Stimulated activated CD4-positive, alpha-beta T cell treated with anti-CD3 and anti-CD28 coated beads, Interleukin-12 subunit alpha, Interleukin-12 subunit beta, amount 100 ng/mL, for 4 hours (primary cell): ENCODE measurements at regions not wholly inside any gene's neighbourhood (a gene's known extent, or its start where the extent isn't known, plus 50 kb on each side); places are given as distances from the start of the nearest gene placed in this dataset.
"Not testable (repeated sequence)": the region's sequence is repeated elsewhere in the genome, so short reads cannot be mapped to it uniquely, and the experiment has no call there.

Experiments
- DNase-seq: peaks from one replicate; pipeline ENCODE4 v3.0.0-alpha.2; 2020

DNA sequence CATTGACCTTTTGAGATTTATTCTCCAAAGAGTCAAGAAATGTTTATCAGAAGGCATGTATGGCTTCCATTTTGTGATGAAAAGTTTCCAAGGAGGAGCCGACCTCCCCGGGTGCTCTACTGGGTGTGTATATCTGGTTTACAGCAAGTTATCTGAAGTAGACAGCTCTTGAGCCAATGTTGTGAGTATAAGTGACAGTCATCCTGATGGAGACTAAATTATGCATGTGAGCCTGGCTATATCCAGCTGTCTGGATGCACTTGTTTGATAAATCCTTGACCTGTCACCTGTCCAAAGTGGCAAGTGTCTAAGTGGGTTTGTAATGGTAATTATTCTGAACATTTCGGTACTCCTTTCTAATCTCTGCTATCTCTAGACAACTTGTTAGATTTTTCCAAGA is 142.2 kb downstream of the NR2F2 start:
- DNase-seq, result no peak

DNA sequence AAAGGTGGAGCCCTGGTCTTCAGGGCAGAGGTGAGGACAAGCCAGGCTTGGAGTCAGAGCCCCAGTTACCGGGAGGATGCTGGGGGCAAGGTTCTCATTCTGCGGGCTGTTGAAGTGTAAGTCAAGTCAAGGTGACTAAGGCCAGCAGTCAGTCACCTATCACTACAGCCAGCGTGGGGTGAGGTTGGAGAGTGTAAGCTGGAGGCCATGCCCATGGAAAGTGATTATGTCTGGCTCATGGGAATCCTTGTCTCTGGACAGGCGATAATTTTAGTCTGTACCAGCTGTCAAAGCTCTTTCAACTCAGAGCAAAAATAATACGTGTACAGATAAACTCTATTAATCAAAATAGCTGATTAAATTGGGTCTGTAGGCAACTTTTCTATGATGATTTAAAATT is 143.1 kb downstream of the NR2F2 start:
- no peak for DNase-seq

DNA sequence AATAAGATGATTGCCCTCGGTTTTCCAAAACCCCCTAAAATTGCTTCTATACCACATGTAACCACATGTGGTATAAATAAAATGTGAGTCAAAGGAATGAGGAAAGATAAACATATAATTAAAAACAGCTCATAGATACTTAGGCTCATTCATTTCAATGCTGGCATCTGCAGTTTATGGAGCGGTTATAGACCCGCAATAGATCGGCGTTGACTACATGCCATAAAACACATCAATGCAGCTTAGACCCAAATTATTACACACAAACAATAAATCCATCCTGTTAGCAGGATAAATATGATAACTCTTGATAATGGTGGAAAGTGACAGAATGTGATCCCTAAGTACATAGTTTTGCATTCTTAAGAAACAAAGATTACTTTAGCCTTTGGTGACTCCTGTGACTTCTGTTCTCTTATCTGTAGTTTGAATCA is 143.7 kb downstream of the NR2F2 start:
- no peak for DNase-seq

DNA sequence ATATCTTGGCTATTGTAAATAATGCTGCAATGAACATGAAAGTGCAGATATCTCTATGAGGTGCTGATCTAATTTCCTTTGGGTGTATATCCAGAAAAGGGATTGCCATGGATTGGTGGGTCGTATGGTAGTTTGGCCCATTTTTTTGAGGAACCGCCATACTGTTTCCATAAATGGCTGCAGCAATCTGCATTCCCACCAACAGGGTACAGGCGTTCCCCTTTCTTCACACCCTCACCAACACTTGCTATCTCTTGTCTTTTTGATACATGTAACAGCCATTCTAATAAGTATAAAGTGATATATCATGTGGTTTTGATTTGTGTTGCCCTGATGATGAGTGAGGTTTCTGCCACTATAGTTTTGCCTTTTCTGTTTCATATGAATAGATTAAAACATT is 146.7 kb downstream of the NR2F2 start:
- no peak for DNase-seq

DNA sequence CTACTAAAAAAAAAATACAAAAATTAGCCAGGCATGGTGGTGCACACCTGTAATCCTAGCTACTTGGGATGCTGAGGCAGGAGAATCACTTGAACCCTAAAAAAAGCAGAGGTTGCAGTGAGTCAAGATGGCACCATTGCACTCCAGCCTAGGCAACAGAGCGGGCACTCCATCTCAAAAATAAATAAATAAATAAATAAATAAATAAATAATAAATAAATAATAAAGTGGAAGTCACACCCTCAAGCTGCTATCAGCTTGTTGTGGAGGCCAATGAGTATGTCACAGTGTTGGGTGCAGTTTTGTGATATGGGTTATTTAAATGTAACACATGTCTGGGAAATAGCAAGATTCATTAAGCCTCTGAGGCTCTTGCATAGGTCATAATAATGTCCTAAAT is 153.9 kb downstream of the NR2F2 start:
- not testable (repeated sequence) for DNase-seq

DNA sequence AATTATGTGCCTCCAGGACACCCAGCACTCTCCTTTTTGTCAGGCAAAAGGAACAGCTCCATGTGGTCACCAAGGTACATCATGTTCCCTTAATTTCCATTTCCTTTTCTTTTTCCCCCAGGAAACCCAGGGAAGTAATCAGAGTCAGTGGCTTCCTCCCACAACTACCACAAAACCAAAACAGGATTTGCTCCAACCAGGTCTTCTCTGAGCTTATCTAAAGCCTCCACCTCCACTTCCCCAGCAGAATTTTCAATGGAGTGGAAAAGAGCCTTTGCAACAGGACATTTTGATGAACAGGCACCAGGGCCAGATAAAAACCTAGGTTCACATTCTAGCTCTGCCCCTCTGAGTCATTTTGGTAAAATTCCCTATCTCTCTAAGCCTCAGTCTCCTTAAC is 154.3 kb downstream of the NR2F2 start:
- DNase-seq, result no peak

DNA sequence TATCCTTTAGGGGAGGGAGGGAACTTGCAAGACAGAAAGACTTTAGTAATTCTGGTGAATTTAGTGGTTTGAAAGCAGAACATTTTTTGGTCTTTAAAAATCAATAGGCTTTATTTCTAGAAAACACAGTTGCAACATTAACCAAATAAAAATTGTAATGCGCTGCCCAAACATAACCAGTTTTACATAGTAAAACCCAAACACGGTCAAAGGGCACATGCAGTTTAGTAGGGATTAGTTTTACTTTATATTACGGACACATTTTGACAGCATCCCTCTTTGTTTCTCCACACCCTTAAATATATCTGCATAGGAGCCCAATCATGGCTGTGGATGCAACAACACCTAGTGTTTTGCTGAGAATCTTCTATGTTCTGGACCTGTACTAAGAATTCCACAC is 156.7 kb downstream of the NR2F2 start:
- no peak for DNase-seq

DNA sequence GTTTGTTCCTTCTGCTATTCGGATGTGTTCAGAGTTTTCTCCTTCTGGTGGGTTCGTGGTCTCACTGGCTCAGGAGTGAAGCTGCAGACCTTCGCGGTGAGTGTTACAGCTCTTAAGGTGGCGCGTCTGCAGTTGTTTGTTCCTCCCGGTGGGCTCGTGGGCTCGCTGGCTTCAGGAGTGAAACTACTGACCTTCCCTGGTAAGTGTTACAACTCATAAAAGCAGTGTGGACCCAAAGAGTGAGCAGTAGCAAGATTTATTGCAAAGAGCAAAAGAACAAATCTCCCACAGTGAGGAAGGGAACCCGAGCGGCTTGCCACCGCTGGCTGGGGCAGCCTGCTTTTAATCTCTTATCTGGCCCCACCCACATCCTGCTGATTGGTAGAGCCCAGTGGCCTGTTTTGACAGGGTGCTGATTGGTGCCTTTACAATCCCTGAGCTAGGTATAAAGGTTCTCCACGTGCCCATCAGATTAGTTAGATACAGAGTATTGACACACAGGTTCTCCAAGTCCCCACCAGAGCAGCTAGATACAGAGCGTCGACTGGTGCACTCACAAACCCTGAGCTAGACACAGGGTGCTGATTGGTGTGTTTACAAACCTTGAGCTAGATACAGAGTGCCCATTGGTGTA is 160.7 kb downstream of the NR2F2 start:
- DNase-seq, result not testable (repeated sequence)

DNA sequence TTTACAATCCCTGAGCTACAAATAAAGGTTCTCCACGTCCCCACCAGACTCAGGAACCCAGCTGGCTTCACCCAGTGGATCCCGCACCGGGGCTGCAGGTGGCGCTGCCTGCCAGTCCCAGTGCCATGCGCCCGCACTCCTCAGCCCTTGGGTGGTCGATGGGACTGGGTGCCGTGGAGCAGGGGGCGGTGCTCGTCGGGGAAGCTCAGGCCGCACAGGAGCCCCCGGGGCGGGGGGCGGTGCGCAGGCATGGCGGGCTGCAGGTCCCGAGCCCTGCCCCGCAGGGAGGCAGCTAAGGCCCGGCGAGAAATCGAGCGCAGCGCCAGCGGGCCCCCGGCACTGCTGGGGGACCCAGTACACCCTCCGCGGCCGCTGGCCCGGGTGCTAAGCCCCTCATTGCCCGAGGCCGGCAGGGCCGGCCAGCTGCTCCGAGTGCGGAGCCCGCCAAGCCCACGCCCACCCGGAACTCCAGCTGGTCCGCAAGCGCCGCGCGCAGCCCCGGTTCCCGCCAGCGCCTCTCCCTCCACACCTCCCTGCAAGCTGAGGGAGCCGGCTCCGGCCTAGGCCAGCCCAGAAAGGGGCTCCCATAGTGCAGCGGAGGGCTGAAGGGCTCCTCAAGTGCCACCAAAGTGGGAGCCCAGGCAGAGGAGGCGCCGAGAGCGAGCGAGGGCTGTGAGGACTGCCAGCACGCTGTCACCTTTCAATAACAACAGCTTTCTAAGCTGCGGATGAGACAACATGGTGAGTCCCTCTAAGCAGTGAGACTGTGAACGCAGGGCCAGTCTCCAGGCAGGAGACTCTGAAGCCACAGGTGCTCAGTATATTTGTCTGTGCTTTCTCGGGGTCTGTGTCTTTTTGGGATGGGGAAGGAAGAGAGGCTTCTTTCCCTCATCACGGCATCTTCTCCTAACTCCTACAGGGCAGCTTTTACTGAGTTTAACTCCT is 161.5 kb downstream of the NR2F2 start:
- DNase-seq, result not testable (repeated sequence)

DNA sequence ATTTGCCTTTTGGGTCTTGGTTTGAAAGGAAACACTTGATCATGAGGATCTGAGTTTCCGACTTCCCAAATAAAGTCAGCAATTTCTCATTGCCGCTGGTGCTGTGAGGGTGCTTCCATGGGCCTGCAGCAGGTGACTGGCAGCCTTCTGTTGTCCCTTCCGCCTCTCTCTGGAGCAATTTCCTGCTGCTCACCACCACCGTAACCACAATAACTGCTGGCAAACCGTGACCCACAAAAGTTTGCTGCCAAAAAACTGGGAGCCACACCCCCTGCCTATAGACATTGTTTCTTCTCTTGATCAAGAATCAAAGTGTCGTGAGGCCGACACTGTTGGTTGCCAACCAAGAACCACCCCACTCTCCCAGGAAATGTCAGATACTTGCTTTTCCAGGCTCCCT is 164.0 kb downstream of the NR2F2 start:
- no peak for DNase-seq

DNA sequence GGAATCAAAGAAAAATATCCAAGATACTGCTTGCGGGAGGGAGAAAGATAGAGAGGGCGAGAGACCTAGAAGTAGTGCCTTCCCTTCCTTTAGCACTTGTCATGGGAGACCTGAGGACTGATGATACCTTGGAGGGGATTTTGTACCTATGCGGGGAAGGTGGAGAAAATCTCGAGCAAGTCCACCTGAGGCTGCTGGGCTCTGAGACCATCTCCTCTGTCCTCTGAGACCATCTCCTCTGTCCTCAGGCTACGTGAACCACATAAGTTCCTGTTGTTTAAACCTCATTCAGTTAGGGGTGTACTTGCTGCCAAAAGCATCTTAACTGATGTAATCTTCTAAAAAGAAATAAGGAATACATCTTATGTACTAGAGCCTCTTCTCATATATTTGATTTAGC is 164.9 kb downstream of the NR2F2 start:
- no peak for DNase-seq

DNA sequence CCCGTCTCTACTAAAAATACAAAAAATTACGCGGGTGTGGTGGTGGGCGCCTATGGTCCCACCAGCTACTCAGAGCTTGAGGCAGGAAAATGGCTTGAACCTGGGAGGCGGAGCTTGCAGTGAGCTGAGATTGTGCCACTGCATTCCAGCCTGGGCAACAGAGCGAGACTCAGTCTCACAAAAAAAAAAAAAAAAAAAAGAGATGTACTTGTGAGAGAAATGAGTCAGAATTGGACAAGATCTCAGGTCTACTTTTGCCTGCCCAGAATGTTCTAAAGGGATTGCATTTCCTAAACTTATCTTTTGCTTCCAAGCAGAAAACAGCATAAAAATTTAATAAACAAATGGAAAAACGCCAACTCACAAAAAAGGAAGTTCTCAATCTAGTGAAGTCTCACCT is 167.5 kb downstream of the NR2F2 start:
- no peak for DNase-seq

DNA sequence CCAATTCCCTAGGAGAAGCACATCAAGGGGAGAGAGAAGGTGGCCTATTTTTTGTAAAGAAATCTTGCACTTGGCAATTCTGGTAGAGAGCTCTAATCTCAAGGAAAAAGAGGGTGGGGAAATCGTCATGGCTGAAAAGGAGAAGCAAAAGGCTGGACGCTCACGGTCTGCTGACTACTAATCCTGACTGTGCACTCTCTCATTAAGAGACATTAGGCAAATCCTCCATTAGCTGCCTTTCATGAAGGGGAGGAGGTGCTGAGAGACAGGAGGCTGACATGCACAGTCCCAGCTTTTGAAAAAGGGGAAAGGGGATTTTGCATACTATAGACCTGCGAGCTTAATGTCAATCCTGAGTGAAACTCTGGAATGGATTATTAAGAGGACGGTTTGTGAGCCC is 170.0 kb downstream of the NR2F2 start:
- DNase-seq, result no peak

DNA sequence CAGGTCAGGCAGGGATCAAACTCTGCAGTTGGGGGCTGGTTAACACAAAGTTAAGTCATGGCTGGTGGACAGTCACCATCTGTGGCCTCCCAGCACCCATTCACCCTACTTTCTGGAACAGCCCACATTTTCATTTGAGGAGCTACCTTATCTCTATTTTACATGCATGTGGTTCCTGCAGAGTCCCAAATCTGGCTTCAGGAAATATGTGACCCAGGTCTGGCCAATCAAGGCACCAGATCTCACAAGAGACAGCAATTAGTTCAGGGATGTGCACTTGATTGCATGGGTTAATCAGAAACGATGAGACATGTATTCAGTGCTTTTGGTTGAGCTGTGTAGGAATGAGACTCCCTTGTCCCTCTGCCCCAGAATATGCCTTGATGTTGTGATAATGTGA is 170.9 kb downstream of the NR2F2 start:
- no peak for DNase-seq

DNA sequence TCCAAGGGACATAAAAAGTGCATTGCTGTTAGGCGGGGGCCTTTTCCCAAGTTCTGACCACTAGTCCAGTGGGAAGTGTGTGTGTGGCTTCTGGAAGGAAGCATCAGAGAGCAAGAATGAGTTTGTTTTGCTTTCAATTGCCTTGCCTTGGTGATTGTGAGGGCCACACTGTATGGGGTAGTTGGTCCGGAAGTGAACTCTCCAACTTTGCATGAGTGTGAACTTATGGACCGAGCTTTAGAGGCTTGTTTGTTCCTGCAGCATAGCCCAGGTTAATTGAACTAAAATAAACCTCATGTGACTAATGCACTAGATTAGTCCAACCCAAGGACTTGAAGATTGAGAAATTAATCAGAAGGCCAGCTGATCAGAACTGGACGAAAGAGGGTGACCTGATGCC is 171.7 kb downstream of the NR2F2 start:
- no peak for DNase-seq

DNA sequence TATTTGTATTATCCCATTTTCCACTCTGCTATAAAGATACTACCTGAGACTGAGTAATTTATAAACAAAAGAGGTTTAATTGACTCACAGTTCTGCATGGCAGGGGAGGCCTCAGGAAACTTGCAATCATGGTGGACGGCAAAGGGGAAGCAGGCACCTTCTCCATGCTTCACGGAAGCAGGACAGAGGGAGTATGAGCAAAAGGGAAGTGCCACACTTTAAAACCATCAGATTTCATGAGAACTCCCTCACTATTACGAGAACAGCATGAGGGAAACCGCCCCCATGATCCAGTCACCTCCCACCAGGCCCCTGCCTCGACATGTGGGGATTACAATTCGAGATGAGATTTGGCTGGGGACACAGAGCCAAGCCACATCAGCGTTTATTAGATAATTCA is 172.8 kb downstream of the NR2F2 start:
- DNase-seq, result no peak

DNA sequence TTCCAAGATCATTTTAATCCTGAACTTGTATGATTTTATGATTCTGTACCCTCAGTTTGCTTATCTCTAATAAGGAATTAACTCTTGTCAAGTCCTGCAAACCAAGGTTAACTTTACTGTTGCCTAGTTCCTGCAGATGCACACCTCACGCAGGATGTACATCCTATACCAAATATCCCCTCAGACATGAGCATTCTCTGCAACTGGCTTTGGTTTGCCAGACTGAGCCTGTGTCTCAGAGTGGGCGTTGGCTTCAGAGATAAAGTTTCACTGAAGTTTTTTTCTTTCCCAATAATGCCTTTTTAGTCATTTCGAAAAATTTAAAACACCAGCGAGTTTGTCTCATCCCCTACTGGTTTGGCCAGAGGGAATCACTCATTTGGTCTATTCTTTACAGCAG is 173.9 kb downstream of the NR2F2 start:
- DNase-seq, result no peak

DNA sequence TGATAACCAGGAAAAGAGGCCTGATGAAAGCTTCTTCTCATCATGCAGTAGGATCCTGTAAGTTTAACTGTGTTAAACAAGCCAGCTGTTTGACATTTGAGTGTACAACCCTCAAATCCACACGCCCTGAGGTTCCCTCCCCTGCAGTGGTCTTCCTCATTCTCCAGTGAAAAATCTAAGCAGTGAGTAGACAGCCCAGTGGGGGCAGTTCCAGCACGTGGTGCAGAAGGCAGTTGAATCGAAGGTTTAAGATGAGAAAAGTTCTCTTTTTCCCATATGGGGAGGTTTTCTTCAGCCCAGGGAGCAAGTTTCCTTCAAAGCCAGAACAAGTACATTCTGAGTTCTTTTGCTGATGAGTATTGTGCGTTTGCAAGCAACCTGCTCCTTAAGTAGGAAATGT is 174.5 kb downstream of the NR2F2 start:
- DNase-seq, result no peak

DNA sequence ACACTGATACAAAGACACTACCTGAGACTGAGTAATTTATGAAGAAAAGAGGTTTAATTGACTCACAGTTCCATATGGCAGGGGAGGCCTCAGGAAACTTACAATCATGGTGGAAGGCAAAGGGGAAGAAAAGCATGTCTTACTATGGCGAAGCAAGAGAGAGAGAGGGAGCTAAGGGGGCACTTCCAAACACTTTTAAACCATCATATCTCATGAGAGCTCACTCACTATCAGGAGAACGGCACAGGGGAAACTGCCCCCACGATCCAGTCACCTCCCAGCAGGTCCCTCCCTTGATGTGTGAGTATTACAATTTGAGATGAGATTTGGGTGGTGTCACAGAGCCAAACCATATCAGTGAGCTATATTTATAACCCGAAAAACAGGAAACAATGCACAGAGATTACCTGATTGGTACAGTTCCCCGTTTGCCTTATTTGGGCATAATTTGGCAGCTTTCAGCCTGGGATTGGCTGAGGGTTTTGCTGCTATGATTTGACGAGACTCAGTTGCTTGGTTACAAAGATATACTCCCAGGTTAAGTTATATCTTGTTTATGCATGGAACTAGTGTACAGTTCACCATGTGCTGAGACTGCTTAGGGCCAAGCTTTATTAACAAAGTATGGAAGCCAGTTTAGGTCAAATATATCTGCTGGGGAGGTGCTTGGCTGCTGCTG is 184.2 kb downstream of the NR2F2 start:
- no peak for DNase-seq

DNA sequence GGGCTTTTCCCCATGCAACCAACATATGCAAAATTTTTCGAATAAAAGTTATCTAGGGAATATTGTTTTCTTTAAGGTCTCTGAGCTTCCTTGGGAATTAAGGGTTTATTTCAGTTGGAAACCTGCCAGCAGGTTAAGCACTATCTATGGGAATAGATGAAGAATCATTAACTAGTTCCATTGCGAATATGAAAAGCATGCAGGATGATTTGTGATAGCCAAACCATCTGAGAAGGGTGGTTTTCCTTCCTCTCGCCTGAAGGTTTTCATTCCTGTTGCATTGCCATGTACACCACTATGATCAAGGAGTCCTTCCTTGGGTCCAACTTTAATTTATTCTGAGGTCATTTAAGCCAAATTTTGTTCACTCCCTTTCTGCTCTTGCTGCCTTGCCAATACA is 184.9 kb downstream of the NR2F2 start:
- no peak for DNase-seq

DNA sequence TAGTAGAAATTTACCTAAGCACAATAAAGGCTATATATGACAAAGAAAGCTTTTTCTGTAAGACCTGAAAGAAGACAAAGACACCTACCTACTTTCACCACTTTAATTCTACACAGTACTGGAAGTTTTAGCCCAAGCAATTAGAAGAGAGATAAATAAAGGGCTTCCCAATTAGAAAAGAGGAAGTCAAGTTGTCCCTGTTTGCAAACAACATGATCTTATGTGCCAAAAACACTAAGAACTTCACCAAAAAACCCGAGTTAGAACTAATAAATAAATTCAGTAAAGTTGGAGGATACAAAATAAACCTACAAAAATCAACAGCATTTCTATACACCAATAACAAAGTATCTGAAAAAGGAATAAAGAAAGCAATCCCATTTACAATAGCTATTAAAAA is 190.9 kb downstream of the NR2F2 start:
- no peak for DNase-seq

DNA sequence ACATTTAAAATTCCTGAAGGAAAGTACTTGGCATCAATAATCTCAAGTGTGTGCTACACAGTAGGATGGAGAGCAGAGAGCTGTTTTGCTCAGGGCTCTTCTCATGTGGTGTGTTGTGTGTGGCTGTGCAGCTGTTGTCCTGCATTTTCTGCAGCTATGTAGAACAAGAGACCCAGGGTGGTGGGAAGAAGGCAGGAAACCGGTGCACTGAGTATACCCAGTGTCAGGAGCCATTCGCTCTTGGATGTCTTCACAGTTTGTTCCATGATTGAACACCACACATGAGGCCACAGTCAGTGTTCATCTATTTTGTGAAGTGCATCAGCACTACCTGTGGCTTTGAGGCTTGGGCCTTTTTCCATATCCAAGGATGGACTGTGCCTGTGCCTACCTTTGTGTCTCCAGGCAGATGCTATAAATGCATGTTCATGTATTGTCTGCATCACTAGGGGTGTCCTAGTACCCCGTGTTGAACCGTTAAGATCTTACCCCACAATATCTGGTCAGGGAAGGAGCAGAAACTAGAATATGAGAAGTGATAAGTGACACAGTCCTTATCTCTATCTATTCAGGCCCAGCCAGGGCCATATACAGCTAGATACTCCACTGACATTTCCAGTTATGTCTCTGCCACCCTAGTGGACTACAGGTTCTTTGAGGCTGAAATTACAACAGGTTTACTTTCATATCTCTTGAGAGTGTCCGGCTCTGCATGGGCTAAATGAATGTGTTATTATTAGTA is 194.3 kb downstream of the NR2F2 start:
- no peak for DNase-seq

DNA sequence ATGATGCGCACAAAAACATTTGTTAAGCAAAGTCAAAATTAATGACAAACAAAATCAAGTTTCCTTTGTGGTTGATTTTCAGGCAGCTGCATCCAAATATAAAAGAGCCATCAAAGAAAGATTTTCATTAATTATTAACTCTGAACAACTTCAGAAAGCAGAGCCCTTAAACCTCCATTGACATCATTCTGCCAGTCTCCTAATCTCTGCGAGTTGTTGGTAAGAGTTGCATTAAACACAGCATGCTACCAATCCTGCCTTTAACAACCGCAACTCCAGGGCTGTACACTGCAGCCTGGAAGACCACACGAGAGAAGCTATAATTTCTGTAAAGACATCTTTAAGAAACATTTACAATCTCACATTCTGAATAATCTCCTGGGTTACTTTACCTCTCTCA is 204.6 kb downstream of the NR2F2 start:
- no peak for DNase-seq
